Endothelial cell of umbilical vein (primary cell): ENCODE measurements at regions not wholly inside any gene's neighbourhood (a gene's known extent, or its start where the extent isn't known, plus 50 kb on each side); places are given as distances from the start of the nearest gene placed in this dataset.

Experiments
- BruUV-seq: library from RNA; stranded (reverse); fragments of 400-500 nt; replicated peaks from 2 replicates; lab custom pipeline; 2021; lab: Mats Ljungman, UMichigan
- CTCF ChIA-PET: fragments of 300-600, 350-600 bp; sonication (Branson Sonifier 250); formaldehyde crosslinking; loops from one replicate; lab custom pipeline; 2021; ENCODE audit warnings: antibody characterized with exemption, inconsistent platforms; lab: Charles Lee
- POLR2A ChIA-PET: fragments of 300-600, 350-600 bp; sonication (Branson Sonifier 250); formaldehyde crosslinking; loops from one replicate; lab custom pipeline; 2021; ENCODE audit warnings: antibody characterized with exemption, inconsistent platforms; lab: Charles Lee
- DNase-seq: peaks from one replicate; pipeline ENCODE4 v3.0.0-alpha.2; 2011; ENCODE audit warnings: low read depth, low spot score
- FAIRE-seq: peaks from 2 replicates; lab custom pipeline; 2011; peaks lifted over from hg19 to GRCh38; lab: Jason Lieb, UNC
- H2AFZ ChIP-seq: 2 replicates; pipeline ENCODE4 v1.6.0; 2012; ENCODE audit warnings: low read depth, low read length, control low read depth, inconsistent platforms
- H3K27ac ChIP-seq: 2 replicates; pipeline ENCODE4 v1.5.1; 2011; ENCODE audit warnings: low read depth, mild to moderate bottlenecking, control low read depth, low read length, moderate library complexity; ENCODE audit not compliant: insufficient read depth
- H3K27me3 ChIP-seq, 2 experiments: 2 replicates each; pipeline versions ENCODE4 v1.6.0 to v1.6.1; 2011; ENCODE audit warnings: low read length in 2 of 2, mixed read lengths in 1 of 2; ENCODE audit not compliant: control insufficient read depth in 2 of 2, insufficient read depth in 2 of 2
- H3K36me3 ChIP-seq, 2 experiments: 2 replicates in 1 of 2; 3 replicates in 1 of 2; pipeline ENCODE4 v1.5.1; 2011; ENCODE audit warnings: low read length in 2 of 2, mild to moderate bottlenecking in 1 of 2, moderate library complexity in 1 of 2; ENCODE audit not compliant: control insufficient read depth in 2 of 2, insufficient read depth in 2 of 2; ENCODE audit errors: extremely low read depth in 1 of 2
- H3K4me1 ChIP-seq: 3 replicates; pipeline ENCODE4 v1.5.1; 2011; ENCODE audit warnings: mild to moderate bottlenecking, low read length; ENCODE audit not compliant: control insufficient read depth, insufficient read depth; ENCODE audit errors: extremely low read depth
- H3K4me2 ChIP-seq: 2 replicates; pipeline ENCODE4 v1.6.1; 2011; ENCODE audit warnings: low read length, control low read depth, mixed read lengths; ENCODE audit not compliant: insufficient read depth
- H3K4me3 ChIP-seq, 3 experiments: fragments of 200-600 bp in 1 of 3; sonication (generic), shearing (Covaris generic) in 1 of 3; replicated peaks in 1 of 3; 2 replicates each; pipeline ENCODE4 v1.5.1; 2011 to 2016; ENCODE audit warnings: control low read depth in 3 of 3, low read length in 3 of 3, mild to moderate bottlenecking in 2 of 3, inconsistent platforms in 1 of 3, low read depth in 1 of 3, moderate library complexity in 1 of 3; ENCODE audit not compliant: insufficient read depth in 1 of 3
- H3K79me2 ChIP-seq: 2 replicates; pipeline ENCODE4 v1.6.0; 2012; ENCODE audit warnings: low read length, inconsistent platforms; ENCODE audit not compliant: control insufficient read depth, insufficient read depth
- H3K9ac ChIP-seq: replicated peaks from 2 replicates; pipeline ENCODE3; 2011; ENCODE audit warnings: low read length, control low read depth; ENCODE audit not compliant: insufficient read depth; ENCODE audit errors: extremely low read depth
- H3K9me1 ChIP-seq: replicated peaks from 3 replicates; pipeline ENCODE4 v1.6.0; 2011; ENCODE audit warnings: mild to moderate bottlenecking, low read length; ENCODE audit not compliant: control insufficient read depth, insufficient read depth; ENCODE audit errors: extremely low read depth
- H3K9me3 ChIP-seq: replicated peaks from 2 replicates; pipeline ENCODE4 v1.5.1; 2012; ENCODE audit warnings: low read length, inconsistent platforms; ENCODE audit not compliant: control insufficient read depth, insufficient read depth
- H4K20me1 ChIP-seq: replicated peaks from 2 replicates; pipeline ENCODE3; 2011; ENCODE audit warnings: mild to moderate bottlenecking, low read length; ENCODE audit not compliant: control insufficient read depth, insufficient read depth; ENCODE audit errors: extremely low read depth
- EZH2 ChIP-seq: IDR thresholded peaks from 2 replicates; pipeline ENCODE4 v1.6.1; 2012; ENCODE audit warnings: borderline replicate concordance, low read depth, mild to moderate bottlenecking, moderate library complexity, low read length, inconsistent platforms; ENCODE audit not compliant: severe bottlenecking
- FOS ChIP-seq: IDR thresholded peaks from 2 replicates; pipeline ENCODE4 v1.6.1; 2011; ENCODE audit warnings: mild to moderate bottlenecking, low read length, moderate library complexity, borderline replicate concordance; ENCODE audit not compliant: insufficient read depth
- GATA2 ChIP-seq: IDR thresholded peaks from 2 replicates; pipeline ENCODE4 v1.7.0; 2011; ENCODE audit warnings: low read depth, mild to moderate bottlenecking, moderate library complexity, mixed read lengths, low read length; ENCODE audit not compliant: insufficient read length, insufficient read depth
- JUN ChIP-seq: IDR thresholded peaks from 2 replicates; pipeline ENCODE4 v1.6.1; 2011; ENCODE audit warnings: borderline replicate concordance, low read depth; ENCODE audit not compliant: insufficient read length, insufficient read depth
- MAX ChIP-seq: IDR thresholded peaks from 2 replicates; pipeline ENCODE4 v1.6.1; 2011; ENCODE audit not compliant: insufficient read depth, insufficient read length
- MYC ChIP-seq: IDR thresholded peaks from one replicate; pipeline ENCODE4 v1.6.1; 2011; ENCODE audit warnings: mild to moderate bottlenecking, low read depth, low read length
- POLR2A ChIP-seq: IDR thresholded peaks from 2 replicates; pipeline ENCODE4 v1.6.1; 2012; ENCODE audit warnings: low read depth, mild to moderate bottlenecking, control low read depth, low read length
- POLR2AphosphoS5 ChIP-seq: IDR thresholded peaks from 2 replicates; pipeline ENCODE4 v1.6.1; 2012; ENCODE audit warnings: low read depth, mild to moderate bottlenecking, control low read depth, low read length, moderate library complexity; ENCODE audit not compliant: insufficient read depth
- dilution Hi-C: fragments of 300-500 bp; cut with MboI; formaldehyde crosslinking; loops from one replicate; pipeline ENCODE4 v1.15.0; 2019; ENCODE audit warnings: low sequenced_read_pairs; ENCODE audit not compliant: extremely low pct_ligation_motif_present
- intact Hi-C: fragments of 100-400 bp; cut with micrococcal nuclease; formaldehyde crosslinking; loops from one replicate; pipeline ENCODE4 v1.10.0; 2022
- TF ChIP-seq, protein P1 (sequence below), 2 donors: IDR thresholded peaks; 1 replicate in 1 of 2; 2 replicates in 1 of 2; pipeline ENCODE4 v1.5.1; 2011; ENCODE audit warnings: low read length in 2 of 2, mild to moderate bottlenecking in 2 of 2, moderate library complexity in 2 of 2, control low read depth in 1 of 2, inconsistent platforms in 1 of 2, low read depth in 1 of 2; ENCODE audit not compliant: insufficient read depth in 1 of 2; ENCODE audit errors: extremely low read depth in 1 of 2

GRCh38 chr2:122805346-122805745 lies 1049.9 kb downstream of the TSN start:
- dilution Hi-C loops, result no loop called here
- Histone ChIP-seq H3K9me3 (peaks cover 3% of the 10 kb centered on the region), H2AFZ (no peak overlapping the region), H4K20me1 (no peaks in the 10 kb centered on the region), H3K4me1 (no peaks in the 10 kb centered on the region), H3K9ac (no peak overlapping the region), H3K27ac (no peak overlapping the region), H3K27me3 (no peaks in the 10 kb centered on the region), H3K79me2 (no peaks in the 10 kb centered on the region), H3K36me3 (no peaks in the 10 kb centered on the region), H3K9me1 (no peaks in the 10 kb centered on the region), H3K4me2 (no peak overlapping the region), H3K4me3 (no peak overlapping the region)
- ChIA-PET POLR2A (no interaction called here), CTCF (no interaction called here)
- no TSS peak for BruUV-seq
- DNase-seq (no peak), FAIRE-seq (no peak)
- intact Hi-C loops, result no loop called here
- no peak for TF ChIP-seq MYC
- TF ChIP-seq EZH2, result no peak
- TF ChIP-seq GATA2, result no peak
- TF ChIP-seq, protein P1, sequence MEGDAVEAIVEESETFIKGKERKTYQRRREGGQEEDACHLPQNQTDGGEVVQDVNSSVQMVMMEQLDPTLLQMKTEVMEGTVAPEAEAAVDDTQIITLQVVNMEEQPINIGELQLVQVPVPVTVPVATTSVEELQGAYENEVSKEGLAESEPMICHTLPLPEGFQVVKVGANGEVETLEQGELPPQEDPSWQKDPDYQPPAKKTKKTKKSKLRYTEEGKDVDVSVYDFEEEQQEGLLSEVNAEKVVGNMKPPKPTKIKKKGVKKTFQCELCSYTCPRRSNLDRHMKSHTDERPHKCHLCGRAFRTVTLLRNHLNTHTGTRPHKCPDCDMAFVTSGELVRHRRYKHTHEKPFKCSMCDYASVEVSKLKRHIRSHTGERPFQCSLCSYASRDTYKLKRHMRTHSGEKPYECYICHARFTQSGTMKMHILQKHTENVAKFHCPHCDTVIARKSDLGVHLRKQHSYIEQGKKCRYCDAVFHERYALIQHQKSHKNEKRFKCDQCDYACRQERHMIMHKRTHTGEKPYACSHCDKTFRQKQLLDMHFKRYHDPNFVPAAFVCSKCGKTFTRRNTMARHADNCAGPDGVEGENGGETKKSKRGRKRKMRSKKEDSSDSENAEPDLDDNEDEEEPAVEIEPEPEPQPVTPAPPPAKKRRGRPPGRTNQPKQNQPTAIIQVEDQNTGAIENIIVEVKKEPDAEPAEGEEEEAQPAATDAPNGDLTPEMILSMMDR (IDR thresholded peaks at IDR 0.05; ENCODE audit: extremely low read depth in 1 of 2, insufficient read depth in 1 of 2, low read depth in 1 of 2, low read length in 2 of 2), result no peak
- no peak for TF ChIP-seq MAX
- no peak for TF ChIP-seq FOS
- no peak for TF ChIP-seq POLR2A
- TF ChIP-seq POLR2AphosphoS5, result no peak
- no peak for TF ChIP-seq JUN
